ENCODE measurements at regions not wholly inside any gene's neighbourhood (a gene's known extent, or its start where the extent isn't known, plus 50 kb on each side); places are given as distances from the start of the nearest gene placed in this dataset.

GRCh38 chr4:111519683-111520082, 625.6 kb upstream of the FAM241A start (continued):
- TF ChIP-seq RNF219 (CRISPR knock-in tag; IDR thresholded peaks at IDR 0.05) (no peak), ZNF668 (CRISPR knock-in tag; IDR thresholded peaks at IDR 0.05) (no peak), USF1 (CRISPR knock-in tag; IDR thresholded peaks at IDR 0.05) (no peak), BACH1 (tag; IDR thresholded peaks at IDR 0.05) (no peak), MYNN (IDR thresholded peaks at IDR 0.05) (no peak), MYNN (CRISPR knock-in tag; IDR thresholded peaks at IDR 0.05) (no peak), RBM39 (optimal IDR thresholded peaks at IDR 0.05; ENCODE audit: low read depth, low read length) (no peak), NFXL1 (CRISPR knock-in tag; IDR thresholded peaks at IDR 0.05) (no peak)

GRCh38 chr4:111530446-111530845, 614.8 kb upstream of the FAM241A start:
- no peaks in the 10 kb centered on the region for H3K36me3 ChIP-seq (ENCODE audit: control insufficient read depth, insufficient read depth, low read length)
- H4K20me1 ChIP-seq (replicated peaks; ENCODE audit: control insufficient read depth, insufficient read depth, low read length), result no peaks in the 10 kb centered on the region
- H2AFZ ChIP-seq (ENCODE audit: low read depth, low read length), result no peak overlapping the region
- DNase-seq (ENCODE audit: extremely low read depth in 1 of 4, low spot score in 3 of 4) (no peak), ATAC-seq (no peak), FAIRE-seq (no peak)
- no peaks in the 10 kb centered on the region for H3K9me1 ChIP-seq (ENCODE audit: control insufficient read depth, insufficient read depth, low read length)
- POLR2A ChIA-PET, result no interaction called here
- H3K4me2 ChIP-seq (ENCODE audit: insufficient read depth, low read length), result no peak overlapping the region
- no peak overlapping the region for H3K4me3 ChIP-seq
- no peak overlapping the region for H3K9ac ChIP-seq (ENCODE audit: insufficient read depth in 1 of 2, low read depth in 2 of 2, low read length in 2 of 2)
- no peaks in the 10 kb centered on the region for H3K79me2 ChIP-seq (ENCODE audit: control insufficient read depth, insufficient read depth, low read length)
- no TSS peak for BruUV-seq (replicated peaks)
- no peaks in the 10 kb centered on the region; the same call in 1 of the 2 replicates for H3K9me3 ChIP-seq (replicated peaks; ENCODE audit: control insufficient read depth, insufficient read depth, low read depth, low read length)
- H3K27me3 ChIP-seq (ENCODE audit: control insufficient read depth in 2 of 2, insufficient read depth in 2 of 2, low read length in 2 of 2), result no peaks in the 10 kb centered on the region
- intact Hi-C loops (cut with micrococcal nuclease), result no loop called here
- no peaks in the 10 kb centered on the region for H3K4me1 ChIP-seq (replicated peaks in 1 of 2; ENCODE audit: control insufficient read depth in 2 of 2, insufficient read depth in 2 of 2, low read length in 2 of 2)
- CTCF ChIA-PET (ENCODE audit: low intra/inter-chr PET ratio), result no interaction called here
- 0% methylated on average over 2 of the region's 2 CpGs for WGBS (ENCODE audit: insufficient coverage, low coverage, missing lambda C conversion rate)
- H3K27ac ChIP-seq (ENCODE audit: extremely low read depth, low read depth, low read length), result no peak overlapping the region
- in situ Hi-C loops (cut with MboI), result no loop called here
- no peak for TF ChIP-seq SMC3 (conservative IDR thresholded peaks at IDR 0.05; ENCODE audit: insufficient read depth, low read depth, low read length)
- TF ChIP-seq ZNF224 (CRISPR knock-in tag; IDR thresholded peaks at IDR 0.05), result no peak
- TF ChIP-seq PPARD (CRISPR knock-in tag; IDR thresholded peaks at IDR 0.05), result no peak
- no peak for TF ChIP-seq KAT7 (CRISPR knock-in tag; IDR thresholded peaks at IDR 0.05; ENCODE audit: borderline replicate concordance)
- no peak for TF ChIP-seq XRCC3 (IDR thresholded peaks at IDR 0.05)
- no peak for TF ChIP-seq CLOCK (CRISPR knock-in tag; IDR thresholded peaks at IDR 0.05; ENCODE audit: borderline replicate concordance)
